GM21723 (cell line): ENCODE measurements at regions not wholly inside any gene's neighbourhood (a gene's known extent, or its start where the extent isn't known, plus 50 kb on each side); places are given as distances from the start of the nearest gene placed in this dataset.
"Not testable (repeated sequence)": the region's sequence is repeated elsewhere in the genome, so short reads cannot be mapped to it uniquely, and the experiment has no call there.

Experiments used
- ATAC-seq: cut with Tn5 transposase; IDR thresholded peaks from one replicate; pipeline ENCODE4 v1.9.1; 2021; ENCODE audit warnings: mild to moderate bottlenecking, moderate library complexity; ENCODE audit not compliant: unreplicated experiment

DNA sequence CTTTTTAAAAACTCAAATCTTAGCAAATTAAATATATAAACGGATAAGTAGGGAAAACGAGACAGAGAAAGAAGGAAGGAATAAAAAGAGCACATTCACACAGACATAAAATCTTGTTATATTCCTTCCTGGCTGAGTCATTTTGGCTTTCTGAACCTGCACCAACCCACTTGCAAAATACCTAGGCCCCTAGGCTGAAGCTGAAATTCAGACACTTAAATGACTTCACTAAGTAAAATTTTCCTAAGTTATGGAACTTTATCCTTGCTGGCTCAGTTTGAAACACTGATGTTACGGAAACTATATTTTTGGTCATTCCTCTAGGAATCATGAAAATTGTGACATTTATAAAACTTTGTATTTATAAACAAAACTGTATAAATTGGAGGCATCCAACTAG is 462.8 kb upstream of the NFIA start:
- no peak for ATAC-seq

DNA sequence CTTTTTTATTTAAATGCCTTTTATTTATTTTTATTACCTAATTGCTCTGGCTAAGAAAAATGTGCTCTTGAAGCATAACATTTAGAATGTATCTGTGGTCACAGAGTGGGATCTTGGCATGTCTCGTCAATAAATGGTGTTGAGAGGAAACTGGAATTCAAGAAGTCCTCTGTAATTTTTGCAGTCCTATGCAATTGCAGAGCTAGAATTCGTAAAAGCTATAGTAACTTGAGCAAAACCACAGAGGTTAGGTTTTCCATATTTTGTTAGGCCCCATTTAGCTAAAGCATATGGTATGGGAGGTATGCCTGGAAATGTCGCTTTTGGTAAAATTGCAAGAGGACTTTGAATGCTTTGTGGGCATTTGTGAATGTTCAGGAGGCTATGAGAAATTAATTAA is 466.7 kb upstream of the NFIA start:
- ATAC-seq = no peak

- no peak for ATAC-seq
Observed at GRCh38 chr1:60612790-60613189, 469.6 kb upstream of the NFIA start.

- not testable (repeated sequence) for ATAC-seq
Observed at GRCh38 chr1:60606921-60607320, 475.4 kb upstream of the NFIA start.

GRCh38 chr1:60600532-60600931 is 481.8 kb upstream of the NFIA start:
- no peak for ATAC-seq

- ATAC-seq = no peak
Observed at GRCh38 chr1:60599574-60599973, 482.8 kb upstream of the NFIA start.

DNA sequence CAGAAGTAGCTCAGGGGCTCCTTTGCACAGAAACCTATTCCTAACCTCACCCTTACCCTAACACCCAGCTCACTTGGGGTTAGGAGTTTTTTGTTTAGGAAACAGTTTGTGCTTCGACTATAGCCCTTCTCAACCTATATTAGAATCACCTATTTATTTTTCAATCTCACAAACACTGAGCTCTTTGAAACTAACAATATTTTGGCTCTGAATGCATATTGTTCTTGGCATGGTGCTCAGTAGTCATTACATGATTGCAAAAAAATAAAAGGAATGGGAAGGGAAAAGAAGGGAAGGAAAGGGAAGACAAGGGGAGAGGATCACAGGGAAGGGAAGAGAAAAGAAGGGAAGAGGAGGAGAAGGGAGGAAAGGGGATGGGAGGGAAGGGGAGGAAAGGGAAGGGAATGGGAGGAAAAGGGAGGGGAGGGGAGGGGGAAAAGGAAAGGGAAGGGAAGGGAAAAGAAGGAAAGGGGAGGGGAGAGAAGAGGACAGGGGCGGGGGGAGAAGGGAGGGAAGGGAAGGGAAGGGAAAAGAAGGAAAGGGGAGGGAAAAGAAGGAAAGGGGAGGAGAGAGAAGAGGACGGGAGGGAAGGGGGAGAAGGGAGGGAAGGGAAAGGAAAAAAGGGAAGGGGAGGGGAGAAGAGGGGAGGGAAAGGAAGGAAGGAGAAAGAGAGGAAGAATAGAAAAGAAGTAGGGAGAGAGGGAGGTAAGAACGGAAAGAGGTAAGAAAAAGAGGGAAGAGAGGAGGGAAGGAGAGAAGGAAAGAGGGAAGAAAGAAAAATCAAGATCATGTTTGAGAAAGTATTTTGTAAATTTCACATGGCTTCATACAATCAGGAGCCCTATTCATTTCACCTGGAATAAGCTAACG is 484.1 kb upstream of the NFIA start:
- ATAC-seq = no peak

DNA sequence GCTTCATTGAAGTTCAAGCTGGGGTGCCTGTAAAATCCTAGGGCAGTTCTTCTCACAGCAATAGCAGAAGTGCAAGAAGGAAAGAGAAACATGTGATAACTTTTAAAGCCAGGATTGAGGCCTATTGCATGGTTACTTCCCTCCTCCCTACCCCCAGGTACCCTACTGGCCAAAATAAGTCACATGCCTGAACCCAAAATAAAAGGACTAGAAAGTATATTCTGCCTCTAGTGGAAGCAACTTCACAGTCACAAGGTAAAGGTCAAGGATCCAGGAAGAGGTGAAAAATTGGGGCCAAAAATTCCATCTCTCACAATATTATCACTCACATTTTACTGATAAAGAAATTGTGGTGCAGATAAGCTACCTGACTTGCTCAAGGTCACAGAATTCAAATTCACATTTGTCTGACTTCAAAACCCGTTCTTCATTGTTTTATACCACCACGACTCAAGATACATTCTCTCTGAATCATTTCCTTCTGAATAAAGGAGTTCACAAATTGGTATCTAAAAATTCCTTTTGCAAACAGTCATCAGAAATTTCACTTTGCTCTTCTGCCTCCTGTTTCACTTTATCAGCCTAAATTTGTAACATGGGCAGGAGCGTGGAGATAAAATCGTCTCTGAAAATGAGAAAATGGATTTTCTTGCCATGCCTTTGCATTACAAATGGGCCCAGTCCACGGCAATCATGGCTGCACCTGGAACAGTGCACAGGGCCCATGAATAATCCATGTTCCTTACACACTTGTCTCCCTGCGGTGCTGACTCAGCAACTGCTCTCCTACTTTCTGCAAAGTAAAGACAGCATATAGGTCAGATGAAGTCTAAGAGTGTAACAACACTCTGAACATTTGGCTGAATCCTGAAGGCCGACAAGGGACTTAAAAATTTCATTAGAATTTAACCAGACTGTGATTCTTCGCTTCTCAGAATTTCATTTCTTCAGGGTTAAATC is 485.3 kb upstream of the NFIA start:
- no peak for ATAC-seq

DNA sequence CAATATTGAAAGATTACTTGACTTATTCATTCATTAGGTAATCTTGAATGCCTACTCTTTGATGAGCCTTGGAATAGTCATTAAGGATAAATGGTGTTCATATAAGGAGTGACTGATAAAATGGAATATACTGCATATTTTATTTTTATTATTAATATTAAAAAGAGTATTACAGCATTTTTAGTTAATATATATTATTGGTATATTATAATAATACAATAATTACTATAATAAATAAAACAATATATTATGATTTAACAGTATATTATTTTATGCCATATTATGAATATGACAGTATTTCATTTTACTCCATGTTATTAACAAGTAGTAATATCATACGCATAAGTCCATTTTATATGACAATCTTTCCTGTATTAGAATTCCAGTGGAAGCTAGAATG is 490.8 kb upstream of the NFIA start:
- ATAC-seq = no peak

DNA sequence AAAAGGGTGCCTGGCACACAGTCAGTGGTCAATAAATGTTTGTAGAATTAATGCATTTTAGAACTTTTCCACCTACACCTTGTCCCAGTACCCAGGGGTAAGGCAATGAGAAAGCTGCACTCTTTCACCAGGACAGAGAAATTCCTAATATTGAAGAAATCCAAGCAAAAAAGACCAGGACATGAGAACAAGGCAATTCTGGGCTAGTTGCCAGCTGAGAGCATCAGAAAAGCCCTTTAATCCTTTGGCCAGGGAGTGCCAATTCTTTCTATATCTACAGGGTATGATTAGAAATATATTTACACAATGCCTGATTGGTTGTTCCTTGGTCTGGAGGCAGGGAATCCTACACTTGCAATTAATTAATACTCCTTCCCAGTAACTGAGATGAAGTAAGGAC is 492.4 kb upstream of the NFIA start:
- no peak for ATAC-seq

- no peak for ATAC-seq
Observed at GRCh38 chr1:60589046-60589748, 493.2 kb upstream of the NFIA start.

GRCh38 chr1:60584371-60584770 is 498.0 kb upstream of the NFIA start:
- ATAC-seq = no peak

GRCh38 chr1:60583696-60584095 is 498.7 kb upstream of the NFIA start:
- ATAC-seq = no peak

DNA sequence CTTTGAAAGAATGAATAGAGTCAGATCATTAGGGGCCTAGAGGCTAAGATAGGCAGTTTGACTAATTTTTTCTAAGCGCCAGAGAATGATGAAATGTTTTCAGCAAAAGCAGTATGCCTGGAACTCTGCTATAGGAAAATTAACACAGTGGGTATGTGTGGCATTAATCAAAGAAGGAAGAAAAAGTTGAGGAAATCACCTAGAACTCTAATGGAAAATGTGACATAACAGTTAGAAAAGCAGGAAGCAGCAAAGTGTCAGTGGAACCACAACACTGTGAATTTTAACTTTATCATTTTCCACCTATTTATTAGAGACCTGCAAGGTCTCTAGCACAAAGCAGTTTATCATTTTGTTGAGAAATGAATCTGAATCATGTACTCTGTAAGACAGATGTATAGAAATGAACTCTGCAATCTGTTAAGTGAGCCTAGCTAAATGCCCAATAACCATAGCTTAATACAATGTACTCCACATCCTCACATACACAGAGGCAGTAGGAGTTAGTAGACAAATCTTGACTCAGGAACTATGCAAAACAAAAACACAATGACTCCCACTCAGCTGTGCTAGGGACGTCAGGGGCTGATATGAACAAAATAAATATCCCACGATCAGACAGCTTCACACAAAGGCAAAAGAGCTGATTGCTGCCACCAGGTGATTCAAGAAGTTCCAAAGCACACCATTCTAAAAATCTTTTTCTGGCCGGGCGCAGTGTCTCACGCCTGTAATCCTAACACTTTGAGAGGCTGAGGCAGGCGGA is 500.7 kb upstream of the NFIA start:
- ATAC-seq = no peak

DNA sequence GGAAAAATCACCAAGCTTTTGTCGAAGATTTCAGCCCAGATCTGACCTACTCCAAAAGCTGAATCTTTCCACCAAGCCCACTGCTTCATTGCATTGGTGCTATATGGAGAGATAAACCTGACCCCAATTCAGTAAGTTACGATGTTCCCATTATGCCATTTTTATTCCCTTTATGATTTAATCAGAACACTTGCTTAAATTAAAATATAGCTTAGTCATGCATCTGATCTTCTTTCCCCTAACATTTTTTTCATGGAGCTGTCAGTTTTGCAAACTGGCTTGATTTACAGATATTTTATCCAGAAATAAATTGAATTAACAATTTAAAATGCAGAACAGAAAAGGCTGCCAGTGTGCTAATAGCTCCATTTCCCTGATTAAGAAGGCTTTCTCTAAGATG is 503.5 kb upstream of the C1orf87 start:
- ATAC-seq = no peak

DNA sequence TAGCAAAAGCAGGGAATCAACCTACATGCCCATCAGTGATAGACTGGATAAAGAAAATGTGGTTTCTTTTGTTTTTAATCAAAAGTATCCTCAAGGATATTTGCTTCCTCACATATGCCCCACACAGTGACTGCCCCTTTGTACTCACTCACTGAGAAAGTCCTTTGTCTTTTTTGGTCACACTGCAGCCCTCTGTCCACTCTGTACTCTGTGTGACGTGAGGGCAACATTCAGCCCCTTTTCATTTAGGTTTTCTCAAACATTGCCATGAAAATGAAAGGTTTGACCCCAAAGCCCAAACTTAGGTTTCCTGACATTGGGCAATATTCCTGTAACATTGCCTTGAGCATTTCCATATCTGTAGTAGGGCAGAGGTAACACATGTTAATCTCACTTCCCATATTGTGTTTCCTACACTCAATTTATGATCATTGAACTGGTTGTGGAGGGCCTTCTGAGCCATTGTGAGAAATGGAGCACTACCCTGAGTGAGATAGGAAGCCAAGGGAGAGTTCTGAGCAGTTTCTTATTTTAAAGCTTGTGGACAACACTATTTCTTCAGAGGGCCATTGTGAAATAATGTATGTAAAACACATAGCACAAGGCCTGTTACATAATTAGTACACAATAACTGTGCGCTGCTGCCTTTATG is 501.9 kb upstream of the C1orf87 start:
- ATAC-seq = no peak

- ATAC-seq = no peak
Observed at GRCh38 chr1:60573726-60574409, 500.3 kb upstream of the C1orf87 start.

- no peak for ATAC-seq
Observed at GRCh38 chr1:60573121-60573520, 499.6 kb upstream of the C1orf87 start.

GRCh38 chr1:60572378-60572777 is 498.8 kb upstream of the C1orf87 start:
- no peak for ATAC-seq
